ENCODE measurements at regions not wholly inside any gene's neighbourhood (a gene's known extent, or its start where the extent isn't known, plus 50 kb on each side); places are given as distances from the start of the nearest gene placed in this dataset.

- TF ChIP-seq ZBTB26 (CRISPR knock-in tag; IDR thresholded peaks at IDR 0.05) (no peak), HNRNPK (IDR thresholded peaks at IDR 0.05; ENCODE audit: low read depth, low read length, poor library complexity, severe bottlenecking) (no peak), ZKSCAN8 (CRISPR knock-in tag; IDR thresholded peaks at IDR 0.05) (no peak)
Observed at GRCh38 chr1:95699149-95699953, 465.3 kb downstream of the RWDD3 start (continued).

DNA sequence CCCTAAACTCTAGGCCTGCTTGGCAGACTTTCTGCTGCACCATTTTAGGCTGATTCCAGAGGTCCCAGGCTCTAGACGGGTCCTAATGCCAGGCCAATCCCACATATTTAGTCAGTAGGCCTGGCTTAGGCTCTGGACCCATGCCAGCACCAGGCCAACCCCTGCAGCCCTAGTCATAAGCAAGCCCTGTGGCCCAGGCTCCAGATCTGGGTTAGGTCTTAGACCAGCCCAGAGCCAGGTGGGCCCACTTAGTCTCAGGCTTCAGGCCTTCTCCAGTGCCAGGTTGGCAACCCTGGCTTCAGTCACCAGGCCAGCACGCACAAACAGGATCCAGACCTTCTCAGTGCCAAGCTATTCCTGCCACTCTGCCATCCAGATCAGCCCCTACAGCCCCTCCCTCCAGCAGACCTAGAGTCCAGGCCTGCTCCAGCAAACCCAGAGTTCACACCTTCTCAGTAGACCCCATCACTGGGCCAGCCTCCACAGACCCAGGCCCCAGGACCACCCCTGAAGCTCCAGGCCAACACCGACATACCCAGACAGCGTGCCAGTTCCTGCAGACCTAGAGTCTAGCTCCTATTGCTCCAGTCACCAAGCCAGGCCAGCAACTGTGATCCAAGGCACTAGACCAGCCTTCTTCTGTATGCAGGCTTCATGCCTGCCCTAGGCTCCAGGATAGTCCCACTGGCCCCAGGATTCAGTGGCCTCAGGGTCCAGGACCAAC is 467.6 kb downstream of the RWDD3 start:
- DNase-seq (ENCODE audit: extremely low read depth in 1 of 4, low spot score in 3 of 4), result no peak
- no peaks in the 10 kb centered on the region for H3K79me2 ChIP-seq (ENCODE audit: control insufficient read depth, insufficient read depth, low read length)
- ATAC-seq, result no peak
- H2AFZ ChIP-seq (ENCODE audit: low read depth, low read length), result no peak overlapping the region
- intact Hi-C loops (cut with micrococcal nuclease) (no loop called here), in situ Hi-C loops (cut with MboI) (no loop called here)
- H3K36me3 ChIP-seq (ENCODE audit: control insufficient read depth, insufficient read depth, low read length), result no peaks in the 10 kb centered on the region
- POLR2A ChIA-PET, result no interaction called here
- BruUV-seq (replicated peaks), result no TSS peak
- no peaks in the 10 kb centered on the region; the same call in 1 of the 2 replicates for H3K9me3 ChIP-seq (replicated peaks; ENCODE audit: control insufficient read depth, insufficient read depth, low read depth, low read length)
- no peaks in the 10 kb centered on the region for H3K9me1 ChIP-seq (ENCODE audit: control insufficient read depth, insufficient read depth, low read length)
- H3K4me2 ChIP-seq (ENCODE audit: insufficient read depth, low read length), result no peak overlapping the region
- no peak overlapping the region for H3K9ac ChIP-seq (ENCODE audit: insufficient read depth in 1 of 2, low read depth in 2 of 2, low read length in 2 of 2)
- no peak overlapping the region for H3K27ac ChIP-seq (ENCODE audit: extremely low read depth, low read depth, low read length)
- H4K20me1 ChIP-seq (replicated peaks; ENCODE audit: control insufficient read depth, insufficient read depth, low read length), result no peaks in the 10 kb centered on the region
- no peak for FAIRE-seq
- no peaks in the 10 kb centered on the region for H3K4me1 ChIP-seq (replicated peaks in 1 of 2; ENCODE audit: control insufficient read depth in 2 of 2, insufficient read depth in 2 of 2, low read length in 2 of 2)
- CTCF ChIA-PET (ENCODE audit: low intra/inter-chr PET ratio), result no interaction called here
- WGBS (ENCODE audit: insufficient coverage, low coverage, missing lambda C conversion rate), result 2% methylated on average over 4 of the region's 4 CpGs
- H3K4me3 ChIP-seq, result no peak overlapping the region
- no peaks in the 10 kb centered on the region for H3K27me3 ChIP-seq (ENCODE audit: control insufficient read depth in 2 of 2, insufficient read depth in 2 of 2, low read length in 2 of 2)
- TF ChIP-seq PHF21A (IDR thresholded peaks at IDR 0.05; ENCODE audit: borderline replicate concordance, low read depth), result no peak
- TF ChIP-seq, protein P1, sequence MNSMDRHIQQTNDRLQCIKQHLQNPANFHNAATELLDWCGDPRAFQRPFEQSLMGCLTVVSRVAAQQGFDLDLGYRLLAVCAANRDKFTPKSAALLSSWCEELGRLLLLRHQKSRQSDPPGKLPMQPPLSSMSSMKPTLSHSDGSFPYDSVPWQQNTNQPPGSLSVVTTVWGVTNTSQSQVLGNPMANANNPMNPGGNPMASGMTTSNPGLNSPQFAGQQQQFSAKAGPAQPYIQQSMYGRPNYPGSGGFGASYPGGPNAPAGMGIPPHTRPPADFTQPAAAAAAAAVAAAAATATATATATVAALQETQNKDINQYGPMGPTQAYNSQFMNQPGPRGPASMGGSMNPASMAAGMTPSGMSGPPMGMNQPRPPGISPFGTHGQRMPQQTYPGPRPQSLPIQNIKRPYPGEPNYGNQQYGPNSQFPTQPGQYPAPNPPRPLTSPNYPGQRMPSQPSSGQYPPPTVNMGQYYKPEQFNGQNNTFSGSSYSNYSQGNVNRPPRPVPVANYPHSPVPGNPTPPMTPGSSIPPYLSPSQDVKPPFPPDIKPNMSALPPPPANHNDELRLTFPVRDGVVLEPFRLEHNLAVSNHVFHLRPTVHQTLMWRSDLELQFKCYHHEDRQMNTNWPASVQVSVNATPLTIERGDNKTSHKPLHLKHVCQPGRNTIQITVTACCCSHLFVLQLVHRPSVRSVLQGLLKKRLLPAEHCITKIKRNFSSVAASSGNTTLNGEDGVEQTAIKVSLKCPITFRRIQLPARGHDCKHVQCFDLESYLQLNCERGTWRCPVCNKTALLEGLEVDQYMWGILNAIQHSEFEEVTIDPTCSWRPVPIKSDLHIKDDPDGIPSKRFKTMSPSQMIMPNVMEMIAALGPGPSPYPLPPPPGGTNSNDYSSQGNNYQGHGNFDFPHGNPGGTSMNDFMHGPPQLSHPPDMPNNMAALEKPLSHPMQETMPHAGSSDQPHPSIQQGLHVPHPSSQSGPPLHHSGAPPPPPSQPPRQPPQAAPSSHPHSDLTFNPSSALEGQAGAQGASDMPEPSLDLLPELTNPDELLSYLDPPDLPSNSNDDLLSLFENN (IDR thresholded peaks at IDR 0.05; ENCODE audit: low read depth in 2 of 2, low read length in 2 of 2), result no peak
- no peak for TF ChIP-seq BRF1 (IDR thresholded peaks at IDR 0.05; ENCODE audit: borderline replicate concordance, extremely low read depth, insufficient read length)
- TF ChIP-seq FOXJ3 (CRISPR knock-in tag; IDR thresholded peaks at IDR 0.05), result no peak
- no peak for TF ChIP-seq ZNF121 (CRISPR knock-in tag; conservative IDR thresholded peaks at IDR 0.05)
- TF ChIP-seq JUN (IDR thresholded peaks at IDR 0.05; ENCODE audit: borderline replicate concordance, low read depth, low read length), result no peak
- TF ChIP-seq JUN (CRISPR knock-in tag; IDR thresholded peaks at IDR 0.05; ENCODE audit: borderline replicate concordance), result no peak
- no peak for TF ChIP-seq PHF20 (IDR thresholded peaks at IDR 0.05; ENCODE audit: partially characterized antibody)
- no peak for TF ChIP-seq ZNF280A (IDR thresholded peaks at IDR 0.05; ENCODE audit: low read depth, partially characterized antibody)
- TF ChIP-seq PHTF2 (CRISPR knock-in tag; IDR thresholded peaks at IDR 0.05), result no peak
